ENCODE measurements at regions not wholly inside any gene's neighbourhood (a gene's known extent, or its start where the extent isn't known, plus 50 kb on each side); places are given as distances from the start of the nearest gene placed in this dataset.
A peak's percentile ranks its signal among the peaks of the same experiment; 100 is the strongest.

- DNase-seq (ENCODE audit: low read depth): no peak
Measured at GRCh38 chr7:25557379-25557917, 329.2 kb upstream of the NPVF start.

GRCh38 chr7:25557930-25558329 is 329.6 kb upstream of the NPVF start:
- no peak for DNase-seq (ENCODE audit: low read depth)

- no peak for DNase-seq (ENCODE audit: low read depth)
Measured at GRCh38 chr7:25558605-25559004, 330.3 kb upstream of the NPVF start.

- DNase-seq (ENCODE audit: low read depth): no peak
Measured at GRCh38 chr7:25559581-25560367, 331.5 kb upstream of the NPVF start.

- no peak for DNase-seq (ENCODE audit: low read depth)
Measured at GRCh38 chr7:25562673-25563182, 334.4 kb upstream of the NPVF start.

GRCh38 chr7:25565002-25565401 is 336.7 kb upstream of the NPVF start:
- no peak for DNase-seq (ENCODE audit: low read depth)

GRCh38 chr7:25565949-25566348 is 337.7 kb upstream of the NPVF start:
- peak; percentile 12 for DNase-seq (ENCODE audit: low read depth)

GRCh38 chr7:25567430-25567829 is 339.1 kb upstream of the NPVF start:
- DNase-seq (ENCODE audit: low read depth): no peak

GRCh38 chr7:25569765-25570164 is 341.5 kb upstream of the NPVF start:
- no peak for DNase-seq (ENCODE audit: low read depth)

GRCh38 chr7:25572423-25572822 is 344.1 kb upstream of the NPVF start:
- DNase-seq (ENCODE audit: low read depth): no peak

GRCh38 chr7:25574828-25575227 is 346.5 kb upstream of the NPVF start:
- DNase-seq (ENCODE audit: low read depth): no peak

- no peak for DNase-seq (ENCODE audit: low read depth)
Measured at GRCh38 chr7:25575634-25576033, 347.3 kb upstream of the NPVF start.

- DNase-seq (ENCODE audit: low read depth): no peak
Measured at GRCh38 chr7:25578991-25579777, 350.9 kb upstream of the NPVF start.

- DNase-seq (ENCODE audit: low read depth): no peak
Measured at GRCh38 chr7:25579778-25580075, 351.4 kb upstream of the NPVF start.

- no peak for DNase-seq (ENCODE audit: low read depth)
Measured at GRCh38 chr7:25580141-25580540, 351.9 kb upstream of the NPVF start.

GRCh38 chr7:25583621-25584020 is 355.3 kb upstream of the NPVF start:
- DNase-seq (ENCODE audit: low read depth): no peak

GRCh38 chr7:25584112-25584938 is 356.0 kb upstream of the NPVF start:
- no peak for DNase-seq (ENCODE audit: low read depth)

GRCh38 chr7:25586513-25586912 is 358.2 kb upstream of the NPVF start:
- DNase-seq (ENCODE audit: low read depth): no peak

GRCh38 chr7:25594122-25594521 is 365.8 kb upstream of the NPVF start:
- no peak for DNase-seq (ENCODE audit: low read depth)

GRCh38 chr7:25594728-25595127 is 366.4 kb upstream of the NPVF start:
- no peak for DNase-seq (ENCODE audit: low read depth)

GRCh38 chr7:25595996-25596395 is 367.7 kb upstream of the NPVF start:
- DNase-seq (ENCODE audit: low read depth): no peak

- no peak for DNase-seq (ENCODE audit: low read depth)
Measured at GRCh38 chr7:25596443-25596842, 368.2 kb upstream of the NPVF start.

Data from stimulated activated CD8-positive, alpha-beta memory T cell treated with anti-CD3 and anti-CD28 coated beads, Interleukin-12 subunit alpha, Interleukin-12 subunit beta, amount 100 ng/mL, for 4 hours (primary cell).